Left lobe of liver (tissue), 2 donors: ENCODE measurements at regions not wholly inside any gene's neighbourhood (a gene's known extent, or its start where the extent isn't known, plus 50 kb on each side); places are given as distances from the start of the nearest gene placed in this dataset.

Experiments
- ATAC-seq: fragments of 200-7000 bp; cut with Tn5 transposase; one replicate; pipeline ENCODE4 v1.9.1; 2020; ENCODE audit warnings: mild to moderate bottlenecking, moderate library complexity
- DNase-seq: peaks from one replicate; pipeline ENCODE4 v3.0.0-alpha.2; 2020; ENCODE audit warnings: low spot score
- donor health status: DM: no; HTN: no; CAD: no; lungs with moderate emphysema.
- donor health status: DM: no; HTN: yes; CAD: no.

GRCh38 chr1:234909851-234910250 is 218.8 kb downstream of the TOMM20 start:
- no peak for DNase-seq
- ATAC-seq, result no peak

GRCh38 chr1:234909307-234909810 is 219.3 kb downstream of the TOMM20 start:
- DNase-seq (no peak), ATAC-seq (no peak)

GRCh38 chr1:234908571-234908970 is 220.1 kb downstream of the TOMM20 start:
- DNase-seq, result no peak
- peak; percentile 8 for ATAC-seq

- ATAC-seq (peak; percentile 89), DNase-seq (no peak)
These were observed 220.7 kb downstream of the TOMM20 start for GRCh38 chr1:234907940-234908405.

GRCh38 chr1:234907208-234907939 is 221.3 kb downstream of the TOMM20 start:
- ATAC-seq (peak; percentile 63), DNase-seq (no peak)

GRCh38 chr1:234906654-234907053 is 222.0 kb downstream of the TOMM20 start:
- no peak for DNase-seq
- no peak for ATAC-seq

- DNase-seq, result no peak
- no peak for ATAC-seq
These were observed 225.7 kb downstream of the TOMM20 start for GRCh38 chr1:234902774-234903547.

GRCh38 chr1:234901491-234902049 is 227.1 kb downstream of the TOMM20 start:
- ATAC-seq, result no peak
- DNase-seq, result no peak

GRCh38 chr1:234900595-234900994 is 228.0 kb downstream of the TOMM20 start:
- ATAC-seq, result no peak
- no peak for DNase-seq

GRCh38 chr1:234899730-234900072 is 228.9 kb downstream of the TOMM20 start:
- ATAC-seq (no peak), DNase-seq (no peak)

- DNase-seq, result peak; percentile 78
- ATAC-seq, result peak; percentile 86
These were observed 229.5 kb downstream of the TOMM20 start for GRCh38 chr1:234899041-234899729.

- ATAC-seq, result peak; percentile 3
- DNase-seq, result no peak
These were observed 230.1 kb downstream of the TOMM20 start for GRCh38 chr1:234898455-234899033.

- no peak for ATAC-seq
- DNase-seq, result no peak
These were observed 230.7 kb downstream of the TOMM20 start for GRCh38 chr1:234897754-234898454.

- ATAC-seq, result no peak
- DNase-seq, result no peak
These were observed 231.3 kb downstream of the TOMM20 start for GRCh38 chr1:234897390-234897749.

GRCh38 chr1:234896477-234897389 is 231.9 kb downstream of the TOMM20 start:
- ATAC-seq (no peak), DNase-seq (no peak)

GRCh38 chr1:234893725-234894630 is 234.7 kb downstream of the TOMM20 start:
- DNase-seq (no peak), ATAC-seq (peak; percentile 53)

GRCh38 chr1:234893359-234893724 is 235.3 kb downstream of the TOMM20 start:
- DNase-seq, result no peak
- no peak for ATAC-seq

- DNase-seq (no peak), ATAC-seq (no peak)
These were observed 236.0 kb downstream of the TOMM20 start for GRCh38 chr1:234892642-234893041.
